ENCODE measurements at regions not wholly inside any gene's neighbourhood (a gene's known extent, or its start where the extent isn't known, plus 50 kb on each side); places are given as distances from the start of the nearest gene placed in this dataset.

DNA sequence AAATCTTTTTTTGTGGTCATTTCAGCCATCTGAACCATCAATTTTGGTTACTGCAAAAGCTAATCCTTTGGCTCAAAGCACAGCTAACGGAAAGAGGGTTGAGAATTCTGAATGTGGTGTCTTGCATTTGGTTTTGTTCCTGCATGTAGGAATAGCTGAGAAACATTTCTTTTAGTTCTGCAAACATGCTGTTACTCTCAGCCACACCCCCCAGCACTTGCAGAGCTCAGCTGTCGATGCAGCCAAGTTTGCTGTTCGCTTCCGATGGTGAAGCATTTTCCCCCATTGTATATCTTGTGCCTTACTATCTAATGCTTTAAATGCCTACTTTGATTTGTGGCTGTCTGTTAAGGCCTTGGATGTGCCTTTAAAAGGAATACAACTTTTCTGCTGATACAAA, 294.9 kb upstream of the FANCL start:
- ChIA-PET POLR2A (no interaction called here), CTCF (no interaction called here)
- no peaks in the 10 kb centered on the region for H3K36me3 ChIP-seq (ENCODE audit: insufficient read depth, low read length)
- H3K9me3 ChIP-seq (ENCODE audit: control insufficient read depth in 1 of 2, insufficient read depth in 1 of 2, low read length in 2 of 2): no peaks in the 10 kb centered on the region
- H3K4me1 ChIP-seq (ENCODE audit: insufficient read depth, low read length): no peaks in the 10 kb centered on the region
- no peak overlapping the region for H3K27ac ChIP-seq (ENCODE audit: low read depth in 1 of 2, low read length in 2 of 2)
- H3K4me1 Mint-ChIP-seq (ENCODE audit: low read depth): no peaks in the 10 kb centered on the region
- H3K36me3 Mint-ChIP-seq (ENCODE audit: low read depth): no peaks in the 10 kb centered on the region
- intact Hi-C loops (cut with DNase I, micrococcal nuclease): no loop called here
- ATAC-seq (ENCODE audit: poor library complexity) (no peak), DNase-seq (no peak)
- no peaks in the 10 kb centered on the region for H3K27me3 ChIP-seq (ENCODE audit: control insufficient read depth in 1 of 2, insufficient read depth in 2 of 2, low read length in 2 of 2)
- no peak overlapping the region for H3K4me3 Mint-ChIP-seq
- no peak overlapping the region for H3K27ac Mint-ChIP-seq
- TF ChIP-seq, protein P1, sequence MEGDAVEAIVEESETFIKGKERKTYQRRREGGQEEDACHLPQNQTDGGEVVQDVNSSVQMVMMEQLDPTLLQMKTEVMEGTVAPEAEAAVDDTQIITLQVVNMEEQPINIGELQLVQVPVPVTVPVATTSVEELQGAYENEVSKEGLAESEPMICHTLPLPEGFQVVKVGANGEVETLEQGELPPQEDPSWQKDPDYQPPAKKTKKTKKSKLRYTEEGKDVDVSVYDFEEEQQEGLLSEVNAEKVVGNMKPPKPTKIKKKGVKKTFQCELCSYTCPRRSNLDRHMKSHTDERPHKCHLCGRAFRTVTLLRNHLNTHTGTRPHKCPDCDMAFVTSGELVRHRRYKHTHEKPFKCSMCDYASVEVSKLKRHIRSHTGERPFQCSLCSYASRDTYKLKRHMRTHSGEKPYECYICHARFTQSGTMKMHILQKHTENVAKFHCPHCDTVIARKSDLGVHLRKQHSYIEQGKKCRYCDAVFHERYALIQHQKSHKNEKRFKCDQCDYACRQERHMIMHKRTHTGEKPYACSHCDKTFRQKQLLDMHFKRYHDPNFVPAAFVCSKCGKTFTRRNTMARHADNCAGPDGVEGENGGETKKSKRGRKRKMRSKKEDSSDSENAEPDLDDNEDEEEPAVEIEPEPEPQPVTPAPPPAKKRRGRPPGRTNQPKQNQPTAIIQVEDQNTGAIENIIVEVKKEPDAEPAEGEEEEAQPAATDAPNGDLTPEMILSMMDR (IDR thresholded peaks at IDR 0.05): no peak
- H3K9me3 Mint-ChIP-seq: no peaks in the 10 kb centered on the region
- no peak overlapping the region for H3K4me3 ChIP-seq (ENCODE audit: low read length)
- H3K27me3 Mint-ChIP-seq: no peaks in the 10 kb centered on the region

DNA sequence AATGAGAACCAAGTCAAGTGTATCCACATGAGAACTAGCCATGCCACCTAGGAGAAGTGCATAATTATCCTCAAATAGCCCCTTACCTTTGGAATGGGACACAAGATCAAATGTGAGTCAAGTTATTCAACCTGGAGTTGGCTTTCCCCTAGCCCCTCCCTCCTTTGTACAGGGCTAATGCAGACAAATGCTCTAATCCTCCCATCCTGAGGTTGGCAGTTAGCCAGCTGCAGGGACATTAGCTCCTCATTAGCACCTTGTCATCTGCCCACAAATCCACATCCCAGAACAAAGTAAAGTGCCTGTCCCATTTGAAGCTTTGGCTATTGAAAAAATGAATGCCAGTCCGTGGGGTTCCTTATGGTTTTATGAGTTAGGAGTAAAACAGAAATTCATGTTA, 294.1 kb upstream of the FANCL start:
- Mint-ChIP-seq H3K4me1 (ENCODE audit: low read depth) (no peaks in the 10 kb centered on the region), H3K27ac (no peak overlapping the region), H3K9me3 (no peaks in the 10 kb centered on the region), H3K4me3 (no peak overlapping the region), H3K27me3 (no peaks in the 10 kb centered on the region), H3K36me3 (ENCODE audit: low read depth) (no peaks in the 10 kb centered on the region)
- no peaks in the 10 kb centered on the region for H3K36me3 ChIP-seq (ENCODE audit: insufficient read depth, low read length)
- DNase-seq (no peak), ATAC-seq (ENCODE audit: poor library complexity) (no peak)
- TF ChIP-seq, protein P1 (IDR thresholded peaks at IDR 0.05): no peak
- no peak overlapping the region for H3K27ac ChIP-seq (ENCODE audit: low read depth in 1 of 2, low read length in 2 of 2)
- H3K27me3 ChIP-seq (ENCODE audit: control insufficient read depth in 1 of 2, insufficient read depth in 2 of 2, low read length in 2 of 2): no peaks in the 10 kb centered on the region
- CTCF ChIA-PET: no interaction called here
- H3K4me1 ChIP-seq (ENCODE audit: insufficient read depth, low read length): no peaks in the 10 kb centered on the region
- POLR2A ChIA-PET: no interaction called here
- intact Hi-C loops (cut with DNase I, micrococcal nuclease): no loop called here
- no peak overlapping the region for H3K4me3 ChIP-seq (ENCODE audit: low read length)
- H3K9me3 ChIP-seq (ENCODE audit: control insufficient read depth in 1 of 2, insufficient read depth in 1 of 2, low read length in 2 of 2): no peaks in the 10 kb centered on the region

DNA sequence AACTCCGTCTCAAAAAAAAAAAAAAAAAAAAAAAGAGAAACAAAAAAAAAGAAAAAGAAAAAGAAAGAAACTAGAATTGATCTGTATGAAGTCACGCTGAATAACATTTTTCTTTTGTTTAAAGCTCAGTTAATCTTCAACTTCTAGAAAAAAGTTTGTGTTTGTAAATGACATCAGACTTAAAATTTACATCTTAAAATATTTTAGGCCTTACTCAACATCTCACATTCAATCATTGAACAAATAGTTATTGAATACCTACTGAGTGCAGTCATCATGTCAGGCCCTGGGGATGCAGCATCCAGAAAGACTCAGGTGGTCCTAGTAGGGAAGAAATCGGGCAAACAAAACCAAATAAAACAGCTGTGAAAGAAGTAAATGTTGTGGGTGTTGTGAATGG, 292.3 kb upstream of the FANCL start:
- DNase-seq (no peak), ATAC-seq (ENCODE audit: poor library complexity) (no peak)
- H3K27ac ChIP-seq (ENCODE audit: low read depth in 1 of 2, low read length in 2 of 2): no peak overlapping the region
- Mint-ChIP-seq H3K4me3 (no peak overlapping the region), H3K36me3 (ENCODE audit: low read depth) (no peaks in the 10 kb centered on the region), H3K27me3 (no peaks in the 10 kb centered on the region), H3K9me3 (no peaks in the 10 kb centered on the region), H3K27ac (no peak overlapping the region), H3K4me1 (ENCODE audit: low read depth) (no peaks in the 10 kb centered on the region)
- H3K9me3 ChIP-seq (ENCODE audit: control insufficient read depth in 1 of 2, insufficient read depth in 1 of 2, low read length in 2 of 2): no peaks in the 10 kb centered on the region
- TF ChIP-seq, protein P1 (IDR thresholded peaks at IDR 0.05): no peak
- POLR2A ChIA-PET: no interaction called here
- intact Hi-C loops (cut with DNase I, micrococcal nuclease): no loop called here
- no peak overlapping the region for H3K4me3 ChIP-seq (ENCODE audit: low read length)
- CTCF ChIA-PET: no interaction called here
- no peaks in the 10 kb centered on the region for H3K4me1 ChIP-seq (ENCODE audit: insufficient read depth, low read length)
- no peaks in the 10 kb centered on the region for H3K36me3 ChIP-seq (ENCODE audit: insufficient read depth, low read length)
- no peaks in the 10 kb centered on the region for H3K27me3 ChIP-seq (ENCODE audit: control insufficient read depth in 1 of 2, insufficient read depth in 2 of 2, low read length in 2 of 2)

Measured in CD4-positive, alpha-beta T cell (primary cell).